ENCODE measurements at regions not wholly inside any gene's neighbourhood (a gene's known extent, or its start where the extent isn't known, plus 50 kb on each side); places are given as distances from the start of the nearest gene placed in this dataset.

DNA sequence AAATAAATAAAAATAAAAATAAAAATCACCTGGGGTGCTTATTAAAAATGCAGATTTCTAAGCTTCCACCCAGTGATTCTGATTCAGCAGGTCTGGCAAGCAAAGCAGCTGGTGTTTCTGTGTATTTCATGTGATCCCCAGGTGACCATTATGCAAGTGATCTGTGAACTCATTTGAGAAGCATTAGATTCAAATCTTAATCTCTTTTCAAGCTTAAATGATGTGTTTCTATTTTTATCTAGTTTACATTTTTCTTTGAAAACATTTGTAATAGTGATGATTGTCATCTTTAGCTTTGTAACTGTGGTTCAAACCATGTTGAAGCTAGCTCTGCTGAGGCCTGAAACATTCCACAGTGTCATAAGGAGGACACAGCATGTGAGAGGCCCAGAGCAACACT, 804.8 kb upstream of the ZNF608 start:
- Mint-ChIP-seq H3K4me1 (ENCODE audit: low read depth) (no peaks in the 10 kb centered on the region), H3K9me3 (peaks cover 3% of the 10 kb centered on the region), H3K27me3 (no peaks in the 10 kb centered on the region), H3K36me3 (ENCODE audit: low read depth) (no peaks in the 10 kb centered on the region), H3K4me3 (no peak overlapping the region), H3K27ac (no peak overlapping the region)
- peaks cover 0 to 4% of the 10 kb centered on the region in 2 experiments for H3K9me3 ChIP-seq (ENCODE audit: control insufficient read depth in 1 of 2, insufficient read depth in 1 of 2, low read length in 2 of 2)
- CTCF ChIA-PET, result no interaction called here
- POLR2A ChIA-PET, result no interaction called here
- TF ChIP-seq, protein P1, sequence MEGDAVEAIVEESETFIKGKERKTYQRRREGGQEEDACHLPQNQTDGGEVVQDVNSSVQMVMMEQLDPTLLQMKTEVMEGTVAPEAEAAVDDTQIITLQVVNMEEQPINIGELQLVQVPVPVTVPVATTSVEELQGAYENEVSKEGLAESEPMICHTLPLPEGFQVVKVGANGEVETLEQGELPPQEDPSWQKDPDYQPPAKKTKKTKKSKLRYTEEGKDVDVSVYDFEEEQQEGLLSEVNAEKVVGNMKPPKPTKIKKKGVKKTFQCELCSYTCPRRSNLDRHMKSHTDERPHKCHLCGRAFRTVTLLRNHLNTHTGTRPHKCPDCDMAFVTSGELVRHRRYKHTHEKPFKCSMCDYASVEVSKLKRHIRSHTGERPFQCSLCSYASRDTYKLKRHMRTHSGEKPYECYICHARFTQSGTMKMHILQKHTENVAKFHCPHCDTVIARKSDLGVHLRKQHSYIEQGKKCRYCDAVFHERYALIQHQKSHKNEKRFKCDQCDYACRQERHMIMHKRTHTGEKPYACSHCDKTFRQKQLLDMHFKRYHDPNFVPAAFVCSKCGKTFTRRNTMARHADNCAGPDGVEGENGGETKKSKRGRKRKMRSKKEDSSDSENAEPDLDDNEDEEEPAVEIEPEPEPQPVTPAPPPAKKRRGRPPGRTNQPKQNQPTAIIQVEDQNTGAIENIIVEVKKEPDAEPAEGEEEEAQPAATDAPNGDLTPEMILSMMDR (IDR thresholded peaks at IDR 0.05), result no peak
- intact Hi-C loops (cut with DNase I, micrococcal nuclease), result no loop called here
- H3K4me1 ChIP-seq (ENCODE audit: insufficient read depth, low read length), result no peaks in the 10 kb centered on the region
- no peaks in the 10 kb centered on the region for H3K27me3 ChIP-seq (ENCODE audit: control insufficient read depth in 1 of 2, insufficient read depth in 2 of 2, low read length in 2 of 2)
- ATAC-seq (ENCODE audit: poor library complexity) (no peak), DNase-seq (no peak)
- H3K27ac ChIP-seq (ENCODE audit: low read depth in 1 of 2, low read length in 2 of 2), result no peak overlapping the region
- no peaks in the 10 kb centered on the region for H3K36me3 ChIP-seq (ENCODE audit: insufficient read depth, low read length)
- H3K4me3 ChIP-seq (ENCODE audit: low read length), result no peak overlapping the region

DNA sequence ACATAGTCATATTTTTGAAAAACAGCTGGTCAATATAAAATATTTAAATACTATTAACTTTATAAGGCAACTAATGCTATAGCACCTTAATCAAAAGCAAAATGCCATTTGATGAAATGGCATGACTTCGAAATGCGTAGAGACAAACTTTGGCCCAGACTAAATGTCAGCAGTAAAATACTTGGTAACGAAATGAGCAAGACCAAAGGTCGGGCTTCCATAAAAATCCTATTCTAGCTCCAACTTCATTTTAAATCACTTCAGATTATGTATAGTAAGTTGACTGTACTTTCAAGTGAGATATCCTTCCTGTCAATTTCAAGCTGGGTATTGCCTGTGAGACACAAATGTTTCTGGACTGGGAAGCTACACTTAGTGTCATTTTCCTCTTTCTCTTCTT, 805.4 kb upstream of the ZNF608 start:
- TF ChIP-seq, protein P1 (IDR thresholded peaks at IDR 0.05), result no peak
- H3K4me3 Mint-ChIP-seq, result no peak overlapping the region
- peaks cover 0 to 4% of the 10 kb centered on the region in 2 experiments for H3K9me3 ChIP-seq (ENCODE audit: control insufficient read depth in 1 of 2, insufficient read depth in 1 of 2, low read length in 2 of 2)
- H3K4me3 ChIP-seq (ENCODE audit: low read length), result no peak overlapping the region
- DNase-seq (no peak), ATAC-seq (ENCODE audit: poor library complexity) (no peak)
- ChIA-PET CTCF (no interaction called here), POLR2A (no interaction called here)
- intact Hi-C loops (cut with DNase I, micrococcal nuclease), result no loop called here
- H3K36me3 Mint-ChIP-seq (ENCODE audit: low read depth), result no peaks in the 10 kb centered on the region
- H3K36me3 ChIP-seq (ENCODE audit: insufficient read depth, low read length), result no peaks in the 10 kb centered on the region
- H3K9me3 Mint-ChIP-seq, result peaks cover 3% of the 10 kb centered on the region
- no peaks in the 10 kb centered on the region for H3K4me1 Mint-ChIP-seq (ENCODE audit: low read depth)
- H3K27me3 ChIP-seq (ENCODE audit: control insufficient read depth in 1 of 2, insufficient read depth in 2 of 2, low read length in 2 of 2), result no peaks in the 10 kb centered on the region
- H3K27me3 Mint-ChIP-seq, result no peaks in the 10 kb centered on the region
- H3K4me1 ChIP-seq (ENCODE audit: insufficient read depth, low read length), result no peaks in the 10 kb centered on the region
- H3K27ac Mint-ChIP-seq, result no peak overlapping the region
- H3K27ac ChIP-seq (ENCODE audit: low read depth in 1 of 2, low read length in 2 of 2), result no peak overlapping the region

DNA sequence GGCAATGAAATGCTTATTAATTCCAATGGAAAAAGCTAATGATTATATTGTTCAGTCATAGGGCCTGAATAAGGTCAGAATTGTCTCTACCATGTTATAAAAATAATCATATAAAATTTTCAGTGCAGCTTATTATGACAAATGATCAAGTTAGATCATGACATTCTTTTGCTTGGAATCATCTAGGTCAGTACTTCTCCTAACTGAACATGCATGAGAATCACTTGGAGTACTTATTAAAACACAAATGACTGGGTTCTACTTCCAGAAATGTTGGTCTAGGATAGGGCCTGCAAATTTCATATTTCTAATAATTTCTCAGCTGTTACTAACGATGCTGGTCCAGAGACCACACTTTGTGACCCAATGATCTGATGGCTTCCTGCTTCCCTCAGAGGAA, 806.0 kb upstream of the ZNF608 start:
- intact Hi-C loops (cut with DNase I, micrococcal nuclease), result no loop called here
- Histone ChIP-seq H3K27me3 (ENCODE audit: control insufficient read depth in 1 of 2, insufficient read depth in 2 of 2, low read length in 2 of 2) (no peaks in the 10 kb centered on the region), H3K4me1 (ENCODE audit: insufficient read depth, low read length) (no peaks in the 10 kb centered on the region), H3K9me3 (ENCODE audit: control insufficient read depth in 1 of 2, insufficient read depth in 1 of 2, low read length in 2 of 2) (peaks cover 0 to 8% of the 10 kb centered on the region in 2 experiments), H3K36me3 (ENCODE audit: insufficient read depth, low read length) (no peaks in the 10 kb centered on the region), H3K4me3 (ENCODE audit: low read length) (no peak overlapping the region), H3K27ac (ENCODE audit: low read depth in 1 of 2, low read length in 2 of 2) (no peak overlapping the region)
- TF ChIP-seq, protein P1 (IDR thresholded peaks at IDR 0.05), result no peak
- ChIA-PET POLR2A (no interaction called here), CTCF (no interaction called here)
- DNase-seq (no peak), ATAC-seq (ENCODE audit: poor library complexity) (no peak)
- no peaks in the 10 kb centered on the region for H3K36me3 Mint-ChIP-seq (ENCODE audit: low read depth)
- no peak overlapping the region for H3K27ac Mint-ChIP-seq
- H3K4me3 Mint-ChIP-seq, result no peak overlapping the region
- H3K4me1 Mint-ChIP-seq (ENCODE audit: low read depth), result no peaks in the 10 kb centered on the region
- peaks cover under 1% of the 10 kb centered on the region for H3K9me3 Mint-ChIP-seq
- no peaks in the 10 kb centered on the region for H3K27me3 Mint-ChIP-seq

All from CD4-positive, alpha-beta T cell (primary cell).